ENCODE measurements at regions not wholly inside any gene's neighbourhood (a gene's known extent, or its start where the extent isn't known, plus 50 kb on each side); places are given as distances from the start of the nearest gene placed in this dataset.

DNA sequence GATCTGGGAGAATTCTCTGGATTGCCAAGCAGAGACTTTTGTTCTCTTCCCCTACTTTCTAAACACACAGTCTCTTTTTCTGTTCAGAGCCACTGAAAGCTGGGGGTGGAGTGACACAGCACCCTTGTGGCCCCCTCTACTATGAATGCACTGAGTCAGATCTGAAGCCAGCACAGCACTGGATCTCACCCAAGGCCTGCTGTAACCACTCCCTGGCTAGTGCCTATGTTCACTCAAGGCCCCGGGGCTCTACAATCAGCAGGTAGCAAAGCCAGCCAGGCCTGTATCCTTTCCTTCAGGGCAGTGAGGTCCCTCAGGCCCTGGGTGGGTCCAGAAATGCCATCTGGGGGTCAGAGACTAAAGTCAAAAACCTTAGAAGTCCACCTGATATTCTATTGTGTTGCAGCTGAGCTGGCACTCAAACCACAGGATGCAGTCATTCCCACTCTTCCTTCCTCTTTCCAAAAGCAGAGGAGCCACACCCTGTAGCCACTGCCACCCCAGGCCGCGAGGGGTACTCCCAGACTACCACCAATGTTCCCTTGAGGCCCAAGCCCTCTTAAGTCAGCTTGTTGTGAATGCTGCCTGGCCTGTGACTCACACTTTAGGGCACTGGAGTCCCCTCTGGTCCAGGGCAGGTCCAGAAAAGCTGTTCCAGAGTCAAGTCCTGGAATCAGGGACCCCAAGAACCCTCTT is 110.1 kb upstream of the RXFP2 start (continued):
- TF ChIP-seq HNF4G (IDR thresholded peaks at IDR 0.05) = no peak
- no peak for TF ChIP-seq NR2F2 (IDR thresholded peaks at IDR 0.05)
- TF ChIP-seq TAF1 (conservative IDR thresholded peaks at IDR 0.05) = no peak
- no peak for TF ChIP-seq JUND (IDR thresholded peaks at IDR 0.05)

DNA sequence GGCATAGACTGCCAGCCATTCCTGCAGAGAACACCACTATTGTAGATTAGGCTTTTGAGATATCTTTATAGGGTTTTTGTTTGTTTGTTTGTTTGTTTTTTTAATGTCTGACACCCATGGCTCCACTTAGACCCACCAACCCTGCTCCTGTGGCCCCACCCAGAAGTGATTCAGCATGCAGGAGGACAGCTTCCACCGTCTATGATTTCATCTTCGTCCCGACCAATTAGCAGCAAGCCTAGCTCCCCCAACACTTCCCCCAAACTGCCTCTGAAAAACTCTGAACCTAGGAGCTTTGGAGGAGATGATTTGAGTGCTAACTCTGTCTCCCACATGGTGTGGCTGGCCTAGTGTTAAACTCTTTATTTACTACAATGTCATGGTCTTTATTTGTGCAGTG is 108.3 kb upstream of the RXFP2 start:
- no peaks in the 10 kb centered on the region for H3K4me1 ChIP-seq (ENCODE audit: control insufficient read depth in 4 of 4, insufficient read depth in 4 of 4, low read length in 3 of 4)
- no peak overlapping the region for H3K27ac ChIP-seq (ENCODE audit: low read depth in 1 of 2, low read length in 2 of 2)
- 39% methylated on average over 3 of the region's 3 CpGs for WGBS
- peaks cover 0 to 1% (median 0%) of the 10 kb centered on the region in 4 donors for H3K9me3 ChIP-seq (ENCODE audit: control insufficient read depth in 4 of 4, low read length in 3 of 4)
- H3K36me3 ChIP-seq (ENCODE audit: control insufficient read depth in 4 of 4, insufficient read depth in 3 of 4, low read depth in 1 of 4, low read length in 3 of 4) = no peaks in the 10 kb centered on the region
- H3K4me3 ChIP-seq (ENCODE audit: low read depth in 1 of 3, low read length in 3 of 3) = no peak overlapping the region
- TF ChIP-seq GABPA (IDR thresholded peaks at IDR 0.05 in 1 of 2, conservative IDR thresholded peaks at IDR 0.05 in 1 of 2) (no peak), HNF4A (conservative IDR thresholded peaks at IDR 0.05) (no peak), FOXA2 (IDR thresholded peaks at IDR 0.05) (no peak), SP1 (IDR thresholded peaks at IDR 0.05) (no peak), HNF4G (IDR thresholded peaks at IDR 0.05) (no peak), NR2F2 (IDR thresholded peaks at IDR 0.05) (no peak), JUND (IDR thresholded peaks at IDR 0.05) (no peak), EGR1 (IDR thresholded peaks at IDR 0.05; ENCODE audit: low read depth in 2 of 2) (no peak), TAF1 (conservative IDR thresholded peaks at IDR 0.05) (no peak), FOXA1 (IDR thresholded peaks at IDR 0.05) (no peak), RAD21 (IDR thresholded peaks at IDR 0.05) (no peak)
- TF ChIP-seq, protein P1, sequence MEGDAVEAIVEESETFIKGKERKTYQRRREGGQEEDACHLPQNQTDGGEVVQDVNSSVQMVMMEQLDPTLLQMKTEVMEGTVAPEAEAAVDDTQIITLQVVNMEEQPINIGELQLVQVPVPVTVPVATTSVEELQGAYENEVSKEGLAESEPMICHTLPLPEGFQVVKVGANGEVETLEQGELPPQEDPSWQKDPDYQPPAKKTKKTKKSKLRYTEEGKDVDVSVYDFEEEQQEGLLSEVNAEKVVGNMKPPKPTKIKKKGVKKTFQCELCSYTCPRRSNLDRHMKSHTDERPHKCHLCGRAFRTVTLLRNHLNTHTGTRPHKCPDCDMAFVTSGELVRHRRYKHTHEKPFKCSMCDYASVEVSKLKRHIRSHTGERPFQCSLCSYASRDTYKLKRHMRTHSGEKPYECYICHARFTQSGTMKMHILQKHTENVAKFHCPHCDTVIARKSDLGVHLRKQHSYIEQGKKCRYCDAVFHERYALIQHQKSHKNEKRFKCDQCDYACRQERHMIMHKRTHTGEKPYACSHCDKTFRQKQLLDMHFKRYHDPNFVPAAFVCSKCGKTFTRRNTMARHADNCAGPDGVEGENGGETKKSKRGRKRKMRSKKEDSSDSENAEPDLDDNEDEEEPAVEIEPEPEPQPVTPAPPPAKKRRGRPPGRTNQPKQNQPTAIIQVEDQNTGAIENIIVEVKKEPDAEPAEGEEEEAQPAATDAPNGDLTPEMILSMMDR (IDR thresholded peaks at IDR 0.05; ENCODE audit: low read depth, low read length, missing input control) = no peak
- TF ChIP-seq, protein P2, sequence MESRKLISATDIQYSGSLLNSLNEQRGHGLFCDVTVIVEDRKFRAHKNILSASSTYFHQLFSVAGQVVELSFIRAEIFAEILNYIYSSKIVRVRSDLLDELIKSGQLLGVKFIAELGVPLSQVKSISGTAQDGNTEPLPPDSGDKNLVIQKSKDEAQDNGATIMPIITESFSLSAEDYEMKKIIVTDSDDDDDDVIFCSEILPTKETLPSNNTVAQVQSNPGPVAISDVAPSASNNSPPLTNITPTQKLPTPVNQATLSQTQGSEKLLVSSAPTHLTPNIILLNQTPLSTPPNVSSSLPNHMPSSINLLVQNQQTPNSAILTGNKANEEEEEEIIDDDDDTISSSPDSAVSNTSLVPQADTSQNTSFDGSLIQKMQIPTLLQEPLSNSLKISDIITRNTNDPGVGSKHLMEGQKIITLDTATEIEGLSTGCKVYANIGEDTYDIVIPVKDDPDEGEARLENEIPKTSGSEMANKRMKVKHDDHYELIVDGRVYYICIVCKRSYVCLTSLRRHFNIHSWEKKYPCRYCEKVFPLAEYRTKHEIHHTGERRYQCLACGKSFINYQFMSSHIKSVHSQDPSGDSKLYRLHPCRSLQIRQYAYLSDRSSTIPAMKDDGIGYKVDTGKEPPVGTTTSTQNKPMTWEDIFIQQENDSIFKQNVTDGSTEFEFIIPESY (IDR thresholded peaks at IDR 0.05) = no peak
- H3K9ac ChIP-seq (ENCODE audit: low read depth in 1 of 2, low read length in 2 of 2) = no peak overlapping the region
- H3K27me3 ChIP-seq (ENCODE audit: control insufficient read depth in 4 of 4, insufficient read depth in 4 of 4, low read length in 3 of 4) = peaks cover 0 to 3% (median 0%) of the 10 kb centered on the region in 4 donors
- no peak for DNase-seq (ENCODE audit: low spot score)

DNA sequence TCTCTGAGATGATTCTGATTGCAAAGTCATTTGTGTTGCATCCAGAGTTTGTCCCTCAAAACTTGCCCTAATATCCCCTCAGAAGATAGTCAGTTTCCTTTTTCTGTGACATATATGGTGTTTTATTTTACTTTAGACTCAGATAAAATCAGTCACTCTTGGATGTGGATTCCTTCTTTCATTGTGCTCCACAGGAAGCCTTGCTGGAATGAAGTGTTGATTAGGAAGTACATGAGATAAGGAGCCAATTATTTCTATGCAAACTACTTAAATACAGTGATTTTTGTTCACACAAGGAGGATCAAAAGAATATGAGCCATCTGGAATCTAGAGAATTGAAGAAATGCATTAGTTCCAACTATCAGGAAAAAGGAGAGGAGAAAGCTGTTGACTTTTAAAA is 107.6 kb upstream of the RXFP2 start:
- peaks cover 0 to 3% (median 0%) of the 10 kb centered on the region in 4 donors for H3K27me3 ChIP-seq (ENCODE audit: control insufficient read depth in 4 of 4, insufficient read depth in 4 of 4, low read length in 3 of 4)
- no peak overlapping the region for H3K4me3 ChIP-seq (ENCODE audit: low read depth in 1 of 3, low read length in 3 of 3)
- no peak for TF ChIP-seq TAF1 (conservative IDR thresholded peaks at IDR 0.05)
- TF ChIP-seq, protein P3, sequence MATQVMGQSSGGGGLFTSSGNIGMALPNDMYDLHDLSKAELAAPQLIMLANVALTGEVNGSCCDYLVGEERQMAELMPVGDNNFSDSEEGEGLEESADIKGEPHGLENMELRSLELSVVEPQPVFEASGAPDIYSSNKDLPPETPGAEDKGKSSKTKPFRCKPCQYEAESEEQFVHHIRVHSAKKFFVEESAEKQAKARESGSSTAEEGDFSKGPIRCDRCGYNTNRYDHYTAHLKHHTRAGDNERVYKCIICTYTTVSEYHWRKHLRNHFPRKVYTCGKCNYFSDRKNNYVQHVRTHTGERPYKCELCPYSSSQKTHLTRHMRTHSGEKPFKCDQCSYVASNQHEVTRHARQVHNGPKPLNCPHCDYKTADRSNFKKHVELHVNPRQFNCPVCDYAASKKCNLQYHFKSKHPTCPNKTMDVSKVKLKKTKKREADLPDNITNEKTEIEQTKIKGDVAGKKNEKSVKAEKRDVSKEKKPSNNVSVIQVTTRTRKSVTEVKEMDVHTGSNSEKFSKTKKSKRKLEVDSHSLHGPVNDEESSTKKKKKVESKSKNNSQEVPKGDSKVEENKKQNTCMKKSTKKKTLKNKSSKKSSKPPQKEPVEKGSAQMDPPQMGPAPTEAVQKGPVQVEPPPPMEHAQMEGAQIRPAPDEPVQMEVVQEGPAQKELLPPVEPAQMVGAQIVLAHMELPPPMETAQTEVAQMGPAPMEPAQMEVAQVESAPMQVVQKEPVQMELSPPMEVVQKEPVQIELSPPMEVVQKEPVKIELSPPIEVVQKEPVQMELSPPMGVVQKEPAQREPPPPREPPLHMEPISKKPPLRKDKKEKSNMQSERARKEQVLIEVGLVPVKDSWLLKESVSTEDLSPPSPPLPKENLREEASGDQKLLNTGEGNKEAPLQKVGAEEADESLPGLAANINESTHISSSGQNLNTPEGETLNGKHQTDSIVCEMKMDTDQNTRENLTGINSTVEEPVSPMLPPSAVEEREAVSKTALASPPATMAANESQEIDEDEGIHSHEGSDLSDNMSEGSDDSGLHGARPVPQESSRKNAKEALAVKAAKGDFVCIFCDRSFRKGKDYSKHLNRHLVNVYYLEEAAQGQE (IDR thresholded peaks at IDR 0.05) = no peak
- TF ChIP-seq EGR1 (IDR thresholded peaks at IDR 0.05; ENCODE audit: low read depth in 2 of 2) = no peak
- TF ChIP-seq FOXA1 (IDR thresholded peaks at IDR 0.05) = no peak
- TF ChIP-seq, protein P4, sequence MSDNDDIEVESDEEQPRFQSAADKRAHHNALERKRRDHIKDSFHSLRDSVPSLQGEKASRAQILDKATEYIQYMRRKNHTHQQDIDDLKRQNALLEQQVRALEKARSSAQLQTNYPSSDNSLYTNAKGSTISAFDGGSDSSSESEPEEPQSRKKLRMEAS (IDR thresholded peaks at IDR 0.05) = no peak
- TF ChIP-seq, protein P5, sequence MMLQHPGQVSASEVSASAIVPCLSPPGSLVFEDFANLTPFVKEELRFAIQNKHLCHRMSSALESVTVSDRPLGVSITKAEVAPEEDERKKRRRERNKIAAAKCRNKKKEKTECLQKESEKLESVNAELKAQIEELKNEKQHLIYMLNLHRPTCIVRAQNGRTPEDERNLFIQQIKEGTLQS (IDR thresholded peaks at IDR 0.05) = no peak
- H3K27ac ChIP-seq (ENCODE audit: low read depth in 1 of 2, low read length in 2 of 2) = no peak overlapping the region
- DNase-seq (ENCODE audit: low spot score) = no peak
- no peaks in the 10 kb centered on the region for H3K36me3 ChIP-seq (ENCODE audit: control insufficient read depth in 4 of 4, insufficient read depth in 3 of 4, low read depth in 1 of 4, low read length in 3 of 4)
- no peak overlapping the region for H3K9ac ChIP-seq (ENCODE audit: low read depth in 1 of 2, low read length in 2 of 2)
- peaks cover 0 to 1% (median 0%) of the 10 kb centered on the region in 4 donors for H3K9me3 ChIP-seq (ENCODE audit: control insufficient read depth in 4 of 4, low read length in 3 of 4)
- no peaks in the 10 kb centered on the region for H3K4me1 ChIP-seq (ENCODE audit: control insufficient read depth in 4 of 4, insufficient read depth in 4 of 4, low read length in 3 of 4)
